ENCODE measurements at regions not wholly inside any gene's neighbourhood (a gene's known extent, or its start where the extent isn't known, plus 50 kb on each side); places are given as distances from the start of the nearest gene placed in this dataset.

- TF ChIP-seq POLR2A (IDR thresholded peaks at IDR 0.05) (no peak), CTCF (IDR thresholded peaks at IDR 0.05 in 4 of 5, conservative IDR thresholded peaks at IDR 0.05 in 1 of 5) (peak; percentile 77 to 84 (median 82))
Observed at GRCh38 chr4:100093091-100093866, 97.0 kb downstream of the DDIT4L start.

Data from gastrocnemius medialis (tissue), 4 donors.